GM12864 (cell line): ENCODE measurements at regions not wholly inside any gene's neighbourhood (a gene's known extent, or its start where the extent isn't known, plus 50 kb on each side); places are given as distances from the start of the nearest gene placed in this dataset.

Experiments used
- DNase-seq: peaks from one replicate; pipeline ENCODE4 v3.0.0-alpha.2; 2011; ENCODE audit warnings: low read depth
- H3K4me3 ChIP-seq: 2 replicates; pipeline ENCODE4 v1.5.1; 2011; ENCODE audit warnings: mild to moderate bottlenecking, low read depth, low read length, control low read depth
- CTCF ChIP-seq: IDR thresholded peaks from 2 replicates; pipeline ENCODE4 v1.5.1; 2011; ENCODE audit warnings: low read depth, mild to moderate bottlenecking, moderate library complexity, low read length, control low read depth, inconsistent platforms; ENCODE audit errors: missing control alignments

GRCh38 chr3:13199006-13199776 is 126.0 kb upstream of the IQSEC1 start:
- DNase-seq = no peak
- TF ChIP-seq CTCF = no peak
- H3K4me3 ChIP-seq = no peak overlapping the region

- no peak for TF ChIP-seq CTCF
- DNase-seq = no peak
- H3K4me3 ChIP-seq = no peak overlapping the region
Measured at GRCh38 chr3:13198264-13198879, 125.1 kb upstream of the IQSEC1 start.

- DNase-seq = no peak
- no peak overlapping the region for H3K4me3 ChIP-seq
- no peak for TF ChIP-seq CTCF
Measured at GRCh38 chr3:13197795-13198194, 124.6 kb upstream of the IQSEC1 start.

GRCh38 chr3:13197281-13197680 is 124.1 kb upstream of the IQSEC1 start:
- H3K4me3 ChIP-seq = no peak overlapping the region
- no peak for DNase-seq
- no peak for TF ChIP-seq CTCF

GRCh38 chr3:13195374-13195773 is 122.1 kb upstream of the IQSEC1 start:
- no peak overlapping the region for H3K4me3 ChIP-seq
- TF ChIP-seq CTCF = no peak
- no peak for DNase-seq

- no peak for TF ChIP-seq CTCF
- H3K4me3 ChIP-seq = no peak overlapping the region
- DNase-seq = no peak
Measured at GRCh38 chr3:13194285-13195209, 121.3 kb upstream of the IQSEC1 start.
